Tibial nerve (tissue), 4 donors: ENCODE measurements at regions not wholly inside any gene's neighbourhood (a gene's known extent, or its start where the extent isn't known, plus 50 kb on each side); places are given as distances from the start of the nearest gene placed in this dataset.
A peak's percentile ranks its signal among the peaks of the same experiment; 100 is the strongest.

Experiments
- DNase-seq, 2 donors: peaks; one replicate each; pipeline ENCODE4 v3.0.0-alpha.2; 2019; ENCODE audit warnings: low spot score in 2 of 2
- H3K27ac ChIP-seq, 4 donors: fragments of 200-600 bp; sonication (generic) in 3 of 4; one replicate each; pipeline ENCODE4 v1.5.1; 2017 to 2019; ENCODE audit warnings: mild to moderate bottlenecking in 1 of 4
- H3K27me3 ChIP-seq, 2 donors: fragments of 200-600 bp; sonication (generic) in 1 of 2; one replicate each; pipeline versions ENCODE4 v1.5.1 to v1.6.0; 2017 to 2019
- H3K36me3 ChIP-seq, 3 donors: fragments of 200-600 bp; sonication (generic); one replicate each; pipeline ENCODE4 v1.5.1; 2018 to 2019
- H3K4me1 ChIP-seq, 4 donors: fragments of 200-600 bp; sonication (generic) in 3 of 4; one replicate each; pipeline ENCODE4 v1.5.1; 2017 to 2019
- H3K4me3 ChIP-seq, 4 donors: fragments of 200-600 bp; sonication (generic) in 3 of 4; one replicate each; pipeline ENCODE4 v1.5.1; 2017 to 2019; ENCODE audit warnings: mild to moderate bottlenecking in 1 of 4, moderate library complexity in 1 of 4
- H3K9me3 ChIP-seq, 4 donors: fragments of 200-600 bp; sonication (generic) in 3 of 4; one replicate each; pipeline ENCODE4 v1.5.1; 2017 to 2019
- EP300 ChIP-seq, 2 donors: sonication (generic); formaldehyde crosslinking; IDR thresholded peaks; one replicate each; pipeline ENCODE4 v1.6.1; 2017; ENCODE audit warnings: antibody characterized with exemption in 2 of 2, mild to moderate bottlenecking in 1 of 2
- POLR2A ChIP-seq, 2 donors: fragments of 450-650 bp; IDR thresholded peaks; one replicate each; pipeline ENCODE4 v1.6.1; 2017; ENCODE audit warnings: antibody characterized with exemption in 2 of 2, mild to moderate bottlenecking in 2 of 2, moderate library complexity in 2 of 2
- WGBS, 2 donors: methylation state at CpG; one replicate each; pipeline ENCODE4 v1.1.5; 2018; 5-methylcytosine and 5-hydroxymethylcytosine counted together
- TF ChIP-seq, protein P1 (sequence below), 5 experiments: fragments of 200-600 bp in 3 of 5; fragments of 450-650 bp in 2 of 5; sonication (generic) in 3 of 5; IDR thresholded peaks; one replicate each; pipeline ENCODE4 v1.5.1; 2016 to 2019; ENCODE audit warnings: antibody characterized with exemption in 5 of 5, mild to moderate bottlenecking in 3 of 5, moderate library complexity in 2 of 5

DNA sequence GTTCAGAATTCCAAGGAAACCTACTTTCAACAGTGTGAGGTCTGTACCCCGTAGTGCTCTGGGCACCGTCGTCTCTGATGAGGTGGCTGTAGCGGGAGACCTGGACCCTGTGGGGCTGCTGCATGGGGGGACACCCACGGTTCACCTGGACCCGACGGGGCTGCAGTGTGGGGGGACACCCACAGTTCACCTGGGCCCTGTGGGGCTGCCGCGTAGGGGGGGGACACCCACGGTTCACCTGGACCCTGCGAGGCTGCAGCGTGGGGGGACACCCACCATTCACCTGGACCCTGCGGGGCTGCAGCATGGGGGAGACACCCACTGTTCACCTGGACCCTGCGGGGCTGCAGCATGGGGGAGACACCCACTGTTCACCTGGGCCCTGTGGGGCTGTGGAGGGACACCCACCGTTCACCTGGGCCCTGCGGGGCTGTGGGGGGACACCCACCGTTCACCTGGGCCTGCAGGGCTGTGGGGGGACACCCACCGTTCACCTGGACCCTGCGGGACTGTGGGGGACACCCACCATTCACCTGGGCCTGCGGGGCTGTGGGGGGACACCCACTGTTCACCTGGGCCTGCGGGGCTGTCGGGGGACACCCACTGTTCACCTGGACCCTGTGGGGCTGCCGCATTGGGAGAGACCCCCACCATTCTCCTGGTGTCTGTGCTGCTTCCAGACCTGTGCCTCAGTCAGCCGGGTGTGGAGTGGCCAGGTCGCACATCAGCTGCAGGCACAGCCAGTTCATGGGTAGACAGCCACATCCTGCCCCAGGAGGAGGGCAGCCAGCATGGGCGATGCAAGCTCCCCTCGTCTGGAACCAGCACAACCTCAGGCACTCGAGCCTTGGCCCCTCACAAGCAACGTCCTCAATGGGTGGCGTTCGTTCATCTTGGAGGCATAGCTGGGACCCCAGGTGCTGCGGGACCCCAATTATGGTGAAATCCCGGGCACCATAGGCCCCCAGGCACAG lies 114.5 kb downstream of the TMEM18 start:
- no peak overlapping the region for H3K4me3 ChIP-seq
- H3K27me3 ChIP-seq: no peaks in the 10 kb centered on the region
- H3K4me1 ChIP-seq: no peaks in the 10 kb centered on the region
- H3K9me3 ChIP-seq: no peaks in the 10 kb centered on the region
- H3K27ac ChIP-seq: no peak overlapping the region
- WGBS, 2 donors: 76 to 77% methylated on average over 24 to 28 of the region's 33 CpGs
- TF ChIP-seq EP300 (IDR thresholded peaks at IDR 0.05): no peak
- TF ChIP-seq, protein P1, sequence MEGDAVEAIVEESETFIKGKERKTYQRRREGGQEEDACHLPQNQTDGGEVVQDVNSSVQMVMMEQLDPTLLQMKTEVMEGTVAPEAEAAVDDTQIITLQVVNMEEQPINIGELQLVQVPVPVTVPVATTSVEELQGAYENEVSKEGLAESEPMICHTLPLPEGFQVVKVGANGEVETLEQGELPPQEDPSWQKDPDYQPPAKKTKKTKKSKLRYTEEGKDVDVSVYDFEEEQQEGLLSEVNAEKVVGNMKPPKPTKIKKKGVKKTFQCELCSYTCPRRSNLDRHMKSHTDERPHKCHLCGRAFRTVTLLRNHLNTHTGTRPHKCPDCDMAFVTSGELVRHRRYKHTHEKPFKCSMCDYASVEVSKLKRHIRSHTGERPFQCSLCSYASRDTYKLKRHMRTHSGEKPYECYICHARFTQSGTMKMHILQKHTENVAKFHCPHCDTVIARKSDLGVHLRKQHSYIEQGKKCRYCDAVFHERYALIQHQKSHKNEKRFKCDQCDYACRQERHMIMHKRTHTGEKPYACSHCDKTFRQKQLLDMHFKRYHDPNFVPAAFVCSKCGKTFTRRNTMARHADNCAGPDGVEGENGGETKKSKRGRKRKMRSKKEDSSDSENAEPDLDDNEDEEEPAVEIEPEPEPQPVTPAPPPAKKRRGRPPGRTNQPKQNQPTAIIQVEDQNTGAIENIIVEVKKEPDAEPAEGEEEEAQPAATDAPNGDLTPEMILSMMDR (IDR thresholded peaks at IDR 0.05): no peak
- no peak for TF ChIP-seq POLR2A (IDR thresholded peaks at IDR 0.05)
- no peaks in the 10 kb centered on the region for H3K36me3 ChIP-seq
- no peak for DNase-seq

DNA sequence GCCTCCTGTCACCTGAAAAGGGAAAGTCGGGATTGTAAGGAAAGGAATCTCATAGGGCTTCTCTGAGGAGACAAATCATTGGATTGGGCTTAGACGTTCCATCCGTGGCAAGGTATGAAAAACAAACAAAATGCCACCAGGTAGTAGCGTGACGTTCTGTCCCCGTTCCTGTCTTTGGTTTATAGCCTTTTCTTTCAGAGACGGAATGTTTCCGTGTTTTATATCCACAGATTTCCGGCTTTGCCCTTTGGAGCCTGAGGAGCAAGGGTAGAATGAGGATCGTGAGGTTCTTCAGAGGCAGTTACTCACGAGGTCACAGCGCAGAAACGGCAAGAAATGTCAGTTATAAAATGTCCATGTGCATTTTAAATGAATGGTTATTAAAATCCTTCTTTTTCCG lies 118.3 kb downstream of the TMEM18 start:
- 82 to 83% methylated on average over 14 of the region's 14 CpGs for WGBS, 2 donors
- Histone ChIP-seq H3K27ac (no peak overlapping the region), H3K9me3 (no peaks in the 10 kb centered on the region), H3K4me3 (no peak overlapping the region), H3K4me1 (peaks cover 0 to 12% (median 0%) of the 10 kb centered on the region in 4 donors), H3K27me3 (no peaks in the 10 kb centered on the region), H3K36me3 (no peaks in the 10 kb centered on the region)
- no peak for DNase-seq
- TF ChIP-seq, protein P1 (IDR thresholded peaks at IDR 0.05): no peak
- no peak for TF ChIP-seq EP300 (IDR thresholded peaks at IDR 0.05)
- TF ChIP-seq POLR2A (IDR thresholded peaks at IDR 0.05): no peak

DNA sequence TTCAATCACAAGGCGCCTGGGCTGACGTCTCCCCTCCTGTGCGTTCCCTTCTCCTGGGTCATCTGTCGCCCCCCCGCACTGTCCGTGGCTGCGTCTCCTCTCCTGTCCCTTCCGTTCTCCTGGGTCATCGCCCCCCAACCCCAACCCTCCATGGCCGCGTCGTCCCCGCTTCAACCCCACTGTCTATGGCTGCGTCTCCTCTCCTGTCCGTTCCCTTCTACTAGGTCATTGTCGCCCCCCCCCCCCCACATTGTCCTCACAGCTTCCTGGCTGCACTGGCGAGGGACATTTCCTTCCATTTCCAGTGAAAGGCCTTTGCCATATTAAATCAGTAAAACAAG lies 118.9 kb downstream of the TMEM18 start:
- Histone ChIP-seq H3K9me3 (no peaks in the 10 kb centered on the region), H3K4me1 (peaks cover 0 to 12% (median 0%) of the 10 kb centered on the region in 4 donors), H3K27ac (no peak overlapping the region), H3K27me3 (no peaks in the 10 kb centered on the region), H3K36me3 (no peaks in the 10 kb centered on the region), H3K4me3 (peak overlapping the region in 1 of 4 donors; percentile 8)
- WGBS, 2 donors: 87 to 89% methylated on average over 17 of the region's 17 CpGs
- TF ChIP-seq EP300 (IDR thresholded peaks at IDR 0.05): no peak
- TF ChIP-seq, protein P1 (IDR thresholded peaks at IDR 0.05): no peak
- TF ChIP-seq POLR2A (IDR thresholded peaks at IDR 0.05): no peak
- DNase-seq: no peak

DNA sequence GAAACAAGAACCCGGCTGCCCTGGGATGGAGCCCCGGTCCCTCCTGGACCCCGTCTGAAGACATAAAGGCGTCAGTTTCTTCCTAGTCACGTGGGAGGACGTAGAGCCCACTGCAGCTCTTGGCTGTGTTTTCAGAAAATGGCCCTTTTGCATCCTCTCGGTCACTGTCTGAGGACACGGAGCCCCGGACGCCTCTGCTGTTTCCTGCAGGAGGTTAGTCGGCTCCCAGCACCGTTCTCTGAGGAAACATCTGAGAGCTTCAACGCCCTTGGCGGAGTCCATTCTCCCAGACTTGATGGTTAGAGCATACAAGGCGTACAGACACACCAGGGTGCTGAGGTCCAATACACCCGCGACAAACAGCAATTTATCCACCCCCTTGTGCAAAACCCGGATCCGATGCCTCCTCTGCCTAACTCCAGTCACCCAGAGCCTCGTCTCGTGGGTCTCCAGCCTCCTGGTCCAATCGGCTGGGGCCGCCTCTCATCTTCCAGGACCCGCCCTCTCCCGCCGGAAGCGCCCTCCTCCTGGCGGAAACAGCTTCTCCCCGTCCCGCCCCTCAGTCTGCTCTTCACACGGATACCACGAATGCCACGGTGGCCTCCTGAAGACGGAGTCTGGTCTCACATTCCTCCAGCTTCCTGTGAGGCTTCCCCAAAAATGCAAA lies 119.4 kb downstream of the TMEM18 start:
- Histone ChIP-seq H3K4me1 (peaks cover 0 to 12% (median 0%) of the 10 kb centered on the region in 4 donors), H3K27ac (no peak overlapping the region), H3K27me3 (no peaks in the 10 kb centered on the region), H3K4me3 (peak overlapping the region in 1 of 4 donors; percentile 8), H3K9me3 (no peaks in the 10 kb centered on the region), H3K36me3 (no peaks in the 10 kb centered on the region)
- TF ChIP-seq, protein P1 (IDR thresholded peaks at IDR 0.05): no peak
- TF ChIP-seq POLR2A (IDR thresholded peaks at IDR 0.05): no peak
- no peak for TF ChIP-seq EP300 (IDR thresholded peaks at IDR 0.05)
- WGBS, 2 donors: 85 to 88% methylated on average over 34 of the region's 34 CpGs
- DNase-seq: no peak

DNA sequence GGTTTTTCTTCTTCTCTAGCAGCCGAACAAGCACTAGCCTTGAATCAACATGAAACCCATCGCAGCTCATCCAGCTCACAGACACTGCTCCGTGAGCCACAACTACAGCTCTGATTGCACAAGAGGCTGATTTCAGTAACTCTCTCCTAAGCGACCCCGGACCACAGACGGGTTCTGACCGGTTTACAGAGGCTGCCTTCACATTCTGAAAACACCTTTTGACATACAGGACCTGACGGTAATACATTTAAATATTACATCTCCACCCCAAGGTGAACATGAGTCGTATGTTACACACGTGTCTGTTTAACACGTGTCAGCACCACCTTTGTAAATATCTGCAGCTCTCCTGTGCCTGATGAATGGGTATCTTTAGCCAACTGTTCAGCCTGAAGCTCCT lies 120.7 kb downstream of the TMEM18 start:
- 63 to 75% methylated on average over 11 of the region's 11 CpGs for WGBS, 2 donors
- H3K36me3 ChIP-seq: no peaks in the 10 kb centered on the region
- no peak for DNase-seq
- H3K4me1 ChIP-seq: peaks cover 0 to 12% (median 0%) of the 10 kb centered on the region in 4 donors
- H3K27ac ChIP-seq: no peak overlapping the region
- H3K9me3 ChIP-seq: no peaks in the 10 kb centered on the region
- TF ChIP-seq, protein P1 (IDR thresholded peaks at IDR 0.05): no peak
- TF ChIP-seq EP300 (IDR thresholded peaks at IDR 0.05) (no peak), POLR2A (IDR thresholded peaks at IDR 0.05) (no peak)
- no peaks in the 10 kb centered on the region for H3K27me3 ChIP-seq
- no peak overlapping the region for H3K4me3 ChIP-seq
